Neural progenitor cell (in vitro differentiated cells): ENCODE measurements at regions not wholly inside any gene's neighbourhood (a gene's known extent, or its start where the extent isn't known, plus 50 kb on each side); places are given as distances from the start of the nearest gene placed in this dataset.

ENCODE experiments used
- DNase-seq: peaks from one replicate; pipeline ENCODE4 v3.0.0-alpha.2; 2016; ENCODE audit warnings: low spot score
- H2AFZ ChIP-seq: fragments of 200-600 bp; sonication (generic); replicated peaks from 2 replicates; pipeline ENCODE4 v1.6.1; 2016; ENCODE audit warnings: antibody characterized with exemption
- H3F3A ChIP-seq: fragments of 200-600 bp; sonication (generic); 2 replicates; pipeline ENCODE4 v1.6.1; 2016; ENCODE audit warnings: antibody characterized with exemption, low read depth
- H3K27ac ChIP-seq: fragments of 200-600 bp; sonication (generic); 2 replicates; pipeline ENCODE4 v1.5.1; 2016; ENCODE audit warnings: mild to moderate bottlenecking
- H3K27me3 ChIP-seq: fragments of 200-600 bp; sonication (generic); 2 replicates; pipeline ENCODE4 v1.6.1; 2016; ENCODE audit warnings: mild to moderate bottlenecking, moderate library complexity
- H3K36me3 ChIP-seq: fragments of 200-600 bp; sonication (generic); 2 replicates; pipeline ENCODE4 v1.5.1; 2016
- H3K4me1 ChIP-seq: fragments of 200-600 bp; sonication (generic); 2 replicates; pipeline ENCODE4 v1.6.1; 2016; ENCODE audit warnings: mixed run types
- H3K4me2 ChIP-seq: fragments of 200-600 bp; sonication (generic); 2 replicates; pipeline ENCODE4 v1.6.1; 2016
- H3K4me3 ChIP-seq: fragments of 200-600 bp; sonication (generic); 2 replicates; pipeline ENCODE4 v1.5.1; 2016
- H3K79me2 ChIP-seq: fragments of 200-600 bp; sonication (generic); 2 replicates; pipeline ENCODE4 v1.6.1; 2016; ENCODE audit warnings: low read depth
- H3K9ac ChIP-seq: fragments of 200-600 bp; sonication (generic); 2 replicates; pipeline ENCODE4 v1.6.1; 2016
- H3K9me3 ChIP-seq: fragments of 200-600 bp; sonication (generic); 2 replicates; pipeline ENCODE4 v1.5.1; 2016; ENCODE audit warnings: low read depth
- H4K20me1 ChIP-seq: fragments of 200-600 bp; sonication (generic); 2 replicates; pipeline ENCODE4 v1.6.1; 2016; ENCODE audit warnings: low read depth
- H3K27ac Mint-ChIP-seq: 3 replicates; pipeline ENCODE4 v1.8.0; 2021; ENCODE audit warnings: mixed read lengths
- H3K27me3 Mint-ChIP-seq: 2 replicates; pipeline ENCODE4 v1.8.0; 2022; ENCODE audit warnings: low read depth, mild to moderate bottlenecking, inconsistent platforms, moderate library complexity, mixed read lengths; ENCODE audit not compliant: insufficient read depth
- H3K36me3 Mint-ChIP-seq: 3 replicates; pipeline ENCODE4 v1.8.0; 2021; ENCODE audit warnings: mixed read lengths
- H3K4me1 Mint-ChIP-seq: 3 replicates; pipeline ENCODE4 v1.8.0; 2021; ENCODE audit warnings: mixed read lengths
- H3K4me3 Mint-ChIP-seq: 3 replicates; pipeline ENCODE4 v1.8.0; 2021; ENCODE audit warnings: mild to moderate bottlenecking, moderate library complexity, mixed read lengths
- H3K9me3 Mint-ChIP-seq: 3 replicates; pipeline ENCODE4 v1.8.0; 2020; ENCODE audit warnings: mixed read lengths
- EZH2 ChIP-seq: fragments of 200-600 bp; sonication (generic); IDR thresholded peaks from 2 replicates; pipeline ENCODE4 v1.6.1; 2017; ENCODE audit warnings: antibody characterized with exemption, mild to moderate bottlenecking, moderate library complexity
- EZH2phosphoT487 ChIP-seq: fragments of 200-600 bp; sonication (generic); IDR thresholded peaks from 2 replicates; pipeline ENCODE4 v1.6.1; 2017; ENCODE audit warnings: antibody characterized with exemption
- TF ChIP-seq, protein P1 (sequence below): fragments of 200-600 bp; sonication (generic); IDR thresholded peaks from 2 replicates; pipeline ENCODE4 v1.5.1; 2017; ENCODE audit warnings: antibody characterized with exemption, mild to moderate bottlenecking

DNA sequence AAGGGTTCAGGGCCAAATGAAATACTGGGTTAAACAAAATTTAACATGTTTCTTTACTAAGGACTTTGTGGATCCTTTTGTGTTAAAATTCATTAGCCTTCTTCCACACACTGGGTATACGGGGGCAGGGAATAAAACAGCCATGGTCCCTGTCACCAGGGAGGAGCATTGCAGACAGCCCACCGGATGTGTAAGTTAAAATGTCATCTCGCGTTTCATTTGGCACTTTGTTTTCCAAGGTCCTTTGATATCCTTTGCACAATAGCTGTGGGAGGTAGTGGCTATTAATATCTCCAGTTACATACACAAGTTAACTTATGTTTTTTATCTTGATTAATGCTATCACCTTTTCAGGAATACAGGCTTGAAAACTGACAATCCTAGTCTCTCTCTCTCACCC, 172.7 kb downstream of the BARHL2 start:
- TF ChIP-seq EZH2phosphoT487 (no peak), EZH2 (no peak)
- TF ChIP-seq, protein P1, sequence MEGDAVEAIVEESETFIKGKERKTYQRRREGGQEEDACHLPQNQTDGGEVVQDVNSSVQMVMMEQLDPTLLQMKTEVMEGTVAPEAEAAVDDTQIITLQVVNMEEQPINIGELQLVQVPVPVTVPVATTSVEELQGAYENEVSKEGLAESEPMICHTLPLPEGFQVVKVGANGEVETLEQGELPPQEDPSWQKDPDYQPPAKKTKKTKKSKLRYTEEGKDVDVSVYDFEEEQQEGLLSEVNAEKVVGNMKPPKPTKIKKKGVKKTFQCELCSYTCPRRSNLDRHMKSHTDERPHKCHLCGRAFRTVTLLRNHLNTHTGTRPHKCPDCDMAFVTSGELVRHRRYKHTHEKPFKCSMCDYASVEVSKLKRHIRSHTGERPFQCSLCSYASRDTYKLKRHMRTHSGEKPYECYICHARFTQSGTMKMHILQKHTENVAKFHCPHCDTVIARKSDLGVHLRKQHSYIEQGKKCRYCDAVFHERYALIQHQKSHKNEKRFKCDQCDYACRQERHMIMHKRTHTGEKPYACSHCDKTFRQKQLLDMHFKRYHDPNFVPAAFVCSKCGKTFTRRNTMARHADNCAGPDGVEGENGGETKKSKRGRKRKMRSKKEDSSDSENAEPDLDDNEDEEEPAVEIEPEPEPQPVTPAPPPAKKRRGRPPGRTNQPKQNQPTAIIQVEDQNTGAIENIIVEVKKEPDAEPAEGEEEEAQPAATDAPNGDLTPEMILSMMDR = no peak
- Histone ChIP-seq H3K36me3 (no peaks in the 10 kb centered on the region), H3K9me3 (no peaks in the 10 kb centered on the region), H2AFZ (no peak overlapping the region), H3K9ac (no peak overlapping the region), H3K27me3 (peaks cover 17% of the 10 kb centered on the region), H3K79me2 (no peaks in the 10 kb centered on the region), H3K4me1 (peaks cover 30% of the 10 kb centered on the region), H3K4me2 (no peak overlapping the region), H4K20me1 (no peaks in the 10 kb centered on the region), H3K4me3 (no peak overlapping the region), H3K27ac (no peak overlapping the region), H3F3A (peaks cover 4% of the 10 kb centered on the region)
- Mint-ChIP-seq H3K27me3 (no peaks in the 10 kb centered on the region), H3K4me1 (peaks cover 34% of the 10 kb centered on the region), H3K36me3 (no peaks in the 10 kb centered on the region), H3K27ac (peak overlapping the region; percentile 8), H3K9me3 (no peaks in the 10 kb centered on the region), H3K4me3 (no peak overlapping the region)
- DNase-seq = no peak

DNA sequence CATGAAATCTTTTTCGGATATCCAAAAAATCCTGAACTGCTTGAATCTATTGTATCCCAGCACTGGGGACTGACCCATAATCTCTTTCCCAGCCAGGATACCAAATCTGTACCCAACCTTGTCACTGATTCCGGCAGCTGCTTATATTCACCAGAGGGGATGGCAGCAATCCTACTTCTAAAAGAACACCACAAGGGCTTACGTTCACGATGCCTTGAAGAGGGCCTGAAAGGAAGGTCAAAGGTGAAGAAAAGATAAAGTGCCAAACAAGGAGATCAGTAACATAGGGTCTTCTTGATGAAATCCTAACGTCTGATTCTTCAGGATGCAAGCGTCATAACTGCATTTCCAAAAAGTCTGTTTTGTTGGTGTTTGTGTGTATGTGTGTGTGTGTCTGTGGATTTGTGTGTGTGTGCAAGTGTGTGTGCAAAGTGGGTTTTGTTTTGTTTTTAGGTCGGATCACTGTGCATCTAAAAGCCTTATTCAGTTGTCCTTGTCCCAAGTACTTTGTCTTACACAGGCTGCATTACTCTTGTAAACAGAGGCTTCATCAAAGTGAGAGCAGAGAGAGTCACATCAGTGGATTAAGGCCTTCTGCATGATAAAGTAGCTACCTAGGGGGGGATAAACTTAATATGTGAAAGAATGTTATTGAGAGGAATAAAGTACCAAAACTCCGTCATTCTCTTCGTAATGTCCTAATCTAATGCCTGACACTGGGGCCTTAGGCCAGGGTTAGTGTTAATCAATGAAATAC, 179.3 kb downstream of the BARHL2 start:
- peaks cover 17% of the 10 kb centered on the region for H4K20me1 ChIP-seq
- H3K4me2 ChIP-seq = peak overlapping the region; percentile 68
- peak; percentile 77 for DNase-seq
- H3K9me3 ChIP-seq = no peaks in the 10 kb centered on the region
- Mint-ChIP-seq H3K4me1 (peaks cover 61% of the 10 kb centered on the region), H3K36me3 (peaks cover 3% of the 10 kb centered on the region), H3K27ac (peak overlapping the region; percentile 94), H3K9me3 (no peaks in the 10 kb centered on the region), H3K4me3 (peak overlapping the region; percentile 16), H3K27me3 (peaks cover 2% of the 10 kb centered on the region)
- H3K4me1 ChIP-seq = peaks cover 59% of the 10 kb centered on the region
- H3K9ac ChIP-seq = no peak overlapping the region
- no peak for TF ChIP-seq EZH2
- TF ChIP-seq EZH2phosphoT487 = peak; percentile 76
- H3K27me3 ChIP-seq = peaks cover 48% of the 10 kb centered on the region
- no peak overlapping the region for H3K4me3 ChIP-seq
- H3K79me2 ChIP-seq = no peaks in the 10 kb centered on the region
- H3K27ac ChIP-seq = peak overlapping the region; percentile 76
- no peaks in the 10 kb centered on the region for H3K36me3 ChIP-seq
- H2AFZ ChIP-seq = no peak overlapping the region
- peaks cover 62% of the 10 kb centered on the region for H3F3A ChIP-seq

DNA sequence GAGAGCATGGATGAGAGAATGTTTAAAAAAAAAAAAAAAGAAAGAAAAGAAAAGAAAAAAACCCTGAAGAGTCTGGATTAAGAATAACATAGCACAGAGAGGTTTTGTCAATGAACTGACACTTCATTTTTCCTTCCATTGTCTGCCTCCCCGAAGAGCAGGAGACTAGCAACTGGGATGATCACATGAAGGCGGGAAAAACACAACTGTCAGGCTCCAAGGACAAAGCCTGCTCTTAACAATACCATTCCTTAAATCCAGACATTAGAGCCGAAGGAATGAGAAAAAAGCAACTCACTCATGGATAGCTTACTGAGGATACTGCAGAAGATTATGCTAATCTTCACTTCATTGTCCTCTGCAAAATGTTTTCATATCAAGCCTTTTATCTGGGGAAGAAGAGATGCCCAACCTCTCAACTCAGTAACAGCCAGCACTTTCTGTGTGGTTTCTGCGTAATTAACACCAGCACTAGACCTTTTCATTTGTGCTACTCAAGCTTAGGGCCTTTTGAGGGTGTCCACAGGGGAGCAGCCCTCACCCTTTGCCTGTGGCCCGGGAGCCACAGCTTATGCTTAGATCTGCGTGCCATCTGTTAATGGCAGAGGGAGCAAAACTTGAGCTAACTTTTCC, 182.3 kb downstream of the BARHL2 start:
- peak overlapping the region; percentile 58 for H3K4me2 ChIP-seq
- peaks cover 62% of the 10 kb centered on the region for H3K4me1 Mint-ChIP-seq
- peaks cover 17% of the 10 kb centered on the region for H4K20me1 ChIP-seq
- peak overlapping the region; percentile 15 for H3K27ac ChIP-seq
- H3K27me3 ChIP-seq = peaks cover 49% of the 10 kb centered on the region
- no peak overlapping the region for H2AFZ ChIP-seq
- peak; percentile 89 for DNase-seq
- no peak overlapping the region for H3K9ac ChIP-seq
- H3K9me3 ChIP-seq = no peaks in the 10 kb centered on the region
- H3K79me2 ChIP-seq = no peaks in the 10 kb centered on the region
- H3K4me3 Mint-ChIP-seq = no peak overlapping the region
- H3F3A ChIP-seq = peaks cover 58% of the 10 kb centered on the region
- H3K4me3 ChIP-seq = peak overlapping the region; percentile 12
- H3K4me1 ChIP-seq = peaks cover 59% of the 10 kb centered on the region
- H3K36me3 Mint-ChIP-seq = peaks cover 9% of the 10 kb centered on the region
- no peaks in the 10 kb centered on the region for H3K9me3 Mint-ChIP-seq
- peaks cover 4% of the 10 kb centered on the region for H3K27me3 Mint-ChIP-seq
- TF ChIP-seq EZH2phosphoT487 (peak; percentile 98), EZH2 (no peak)
- TF ChIP-seq, protein P1 = no peak
- H3K27ac Mint-ChIP-seq = peak overlapping the region; percentile 96
- H3K36me3 ChIP-seq = no peaks in the 10 kb centered on the region

DNA sequence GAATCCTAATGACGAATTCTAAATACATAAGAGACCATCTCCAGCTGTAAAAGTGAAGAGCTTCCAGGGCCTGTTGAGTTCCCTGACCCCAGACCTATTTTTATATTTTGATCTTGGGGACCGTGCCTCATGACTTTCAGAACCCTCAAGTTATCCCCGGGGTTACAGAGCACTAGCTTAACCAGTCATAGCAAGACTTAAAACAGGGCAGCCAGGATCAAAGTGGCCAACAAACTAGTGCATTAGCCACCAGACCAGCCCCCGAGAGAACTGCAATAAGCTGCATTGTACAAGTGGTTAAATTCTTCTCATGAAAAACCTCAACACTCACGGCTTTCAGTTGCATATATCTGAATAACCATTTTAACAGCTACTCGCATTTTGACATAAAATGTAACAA, 183.0 kb downstream of the BARHL2 start:
- TF ChIP-seq, protein P1 = no peak
- TF ChIP-seq EZH2 = no peak
- TF ChIP-seq EZH2phosphoT487 = no peak
- H3K9me3 ChIP-seq = no peaks in the 10 kb centered on the region
- peaks cover 4% of the 10 kb centered on the region for H3K27me3 Mint-ChIP-seq
- H2AFZ ChIP-seq = no peak overlapping the region
- no peak overlapping the region for H3K9ac ChIP-seq
- H4K20me1 ChIP-seq = peaks cover 17% of the 10 kb centered on the region
- H3K36me3 Mint-ChIP-seq = peaks cover 11% of the 10 kb centered on the region
- H3K4me1 Mint-ChIP-seq = peaks cover 66% of the 10 kb centered on the region
- peaks cover 1% of the 10 kb centered on the region for H3K9me3 Mint-ChIP-seq
- H3K27ac Mint-ChIP-seq = peak overlapping the region; percentile 96
- no peaks in the 10 kb centered on the region for H3K36me3 ChIP-seq
- H3K4me2 ChIP-seq = peak overlapping the region; percentile 58
- peaks cover 58% of the 10 kb centered on the region for H3F3A ChIP-seq
- H3K4me3 Mint-ChIP-seq = no peak overlapping the region
- peaks cover 61% of the 10 kb centered on the region for H3K4me1 ChIP-seq
- H3K4me3 ChIP-seq = peak overlapping the region; percentile 12
- H3K27me3 ChIP-seq = peaks cover 49% of the 10 kb centered on the region
- H3K27ac ChIP-seq = no peak overlapping the region
- no peaks in the 10 kb centered on the region for H3K79me2 ChIP-seq
- peak; percentile 21 for DNase-seq
